Spinal cord (tissue), 10 donors: ENCODE measurements at regions not wholly inside any gene's neighbourhood (a gene's known extent, or its start where the extent isn't known, plus 50 kb on each side); places are given as distances from the start of the nearest gene placed in this dataset. TPM values are rescaled to one million over a fixed set of nuclear protein-coding genes. Genes with fewer than 3 reads are reported as not detected.
A peak's percentile ranks its signal among the peaks of the same experiment; 100 is the strongest.
"Not testable (repeated sequence)": the region's sequence is repeated elsewhere in the genome, so short reads cannot be mapped to it uniquely, and the experiment has no call there.

Source experiments
- DNase-seq, 6 donors: peaks; one replicate each; pipeline versions ENCODE4 v3.0.0 to v3.0.0-alpha.2; 2013 to 2015; ENCODE audit warnings: low spot score in 6 of 6, low read depth in 4 of 6
- H3K27ac ChIP-seq: one replicate; pipeline ENCODE4 v1.5.1; 2013; ENCODE audit warnings: low read depth, low read length, control low read depth
- H3K27me3 ChIP-seq: one replicate; pipeline ENCODE4 v1.6.1; 2013; ENCODE audit warnings: low read length; ENCODE audit not compliant: control insufficient read depth, insufficient read depth
- H3K36me3 ChIP-seq: one replicate; pipeline ENCODE4 v1.6.1; 2013; ENCODE audit warnings: low read length; ENCODE audit not compliant: control insufficient read depth, insufficient read depth
- H3K4me1 ChIP-seq: one replicate; pipeline ENCODE4 v1.6.1; 2013; ENCODE audit warnings: low read length; ENCODE audit not compliant: control insufficient read depth, insufficient read depth
- H3K4me3 ChIP-seq: one replicate; pipeline ENCODE4 v1.5.1; 2013; ENCODE audit warnings: low read depth, low read length, control low read depth
- H3K9me3 ChIP-seq: one replicate; pipeline ENCODE4 v1.6.1; 2013; ENCODE audit warnings: low read length; ENCODE audit not compliant: control insufficient read depth, insufficient read depth
- WGBS: methylation state at CpG from one replicate; pipeline ENCODE4 v1.1.5; 2013; ENCODE audit warnings: missing lambda C conversion rate; ENCODE audit not compliant: insufficient coverage; 5-methylcytosine and 5-hydroxymethylcytosine counted together
- small RNA-seq: library from RNA; depleted of rRNA; stranded (forward); fragments of <200 nt; gene quantifications from one replicate; pipeline ENCODE3, GENCODE V24; 2014; ENCODE audit warnings: low replicate concordance
- donor health status: healthy.

DNA sequence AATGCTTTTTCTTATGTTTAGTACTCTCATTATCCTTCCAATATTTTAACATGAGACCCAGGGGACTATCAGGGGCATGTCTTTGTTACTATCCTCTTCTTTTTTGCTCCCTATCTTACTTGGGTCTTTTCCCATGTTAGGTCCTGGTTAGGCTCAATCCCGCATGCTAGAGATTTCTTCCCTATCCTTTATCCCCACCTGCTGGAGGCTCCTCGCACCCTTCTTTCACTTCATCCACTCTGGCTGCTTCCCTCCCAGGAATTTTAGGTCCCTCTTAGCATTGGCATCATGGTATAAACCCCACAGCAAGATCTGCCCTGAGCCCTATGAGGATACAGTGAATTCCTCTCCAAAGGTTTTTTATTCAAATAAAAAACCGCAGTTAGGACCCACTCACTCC lies 567.3 kb downstream of the ANKRD30B start:
- not testable (repeated sequence) for H3K4me1 ChIP-seq, H3K4me3 ChIP-seq, H3K27ac ChIP-seq, DNase-seq, H3K27me3 ChIP-seq, H3K9me3 ChIP-seq, H3K36me3 ChIP-seq
- 67% methylated on average over 1 of the region's 3 CpGs for WGBS

GRCh38 chr18:15318655-15319054 lies 570.7 kb downstream of the ANKRD30B start:
- H3K27ac ChIP-seq, H3K36me3 ChIP-seq, H3K4me3 ChIP-seq, H3K4me1 ChIP-seq, DNase-seq, H3K27me3 ChIP-seq, H3K9me3 ChIP-seq: not testable (repeated sequence)

DNA sequence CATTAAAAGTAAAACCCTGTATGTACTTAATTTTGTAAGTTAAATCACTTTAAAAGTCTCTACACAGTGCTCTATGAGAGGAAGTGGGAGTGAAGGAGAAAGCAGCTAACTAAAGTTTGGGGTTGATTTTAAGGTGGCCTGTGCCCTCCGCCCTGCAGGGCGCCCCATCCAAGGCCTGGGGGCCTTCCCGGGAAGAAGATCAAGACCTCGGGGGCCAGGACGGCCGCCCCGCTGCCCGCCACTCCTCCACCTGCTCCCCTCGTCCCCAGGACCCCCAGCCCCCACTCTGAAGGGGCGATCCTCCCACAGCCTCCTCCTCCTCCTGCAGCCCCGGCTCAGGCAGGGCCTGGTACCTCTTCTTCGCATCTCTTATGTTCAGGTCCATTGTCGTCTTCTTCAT lies 581.7 kb downstream of the ANKRD30B start:
- H3K9me3 ChIP-seq, H3K36me3 ChIP-seq, H3K27ac ChIP-seq, H3K4me3 ChIP-seq, DNase-seq, H3K27me3 ChIP-seq, H3K4me1 ChIP-seq: not testable (repeated sequence)
- WGBS: no CpG with 5 or more reads among the region's 13 CpGs

DNA sequence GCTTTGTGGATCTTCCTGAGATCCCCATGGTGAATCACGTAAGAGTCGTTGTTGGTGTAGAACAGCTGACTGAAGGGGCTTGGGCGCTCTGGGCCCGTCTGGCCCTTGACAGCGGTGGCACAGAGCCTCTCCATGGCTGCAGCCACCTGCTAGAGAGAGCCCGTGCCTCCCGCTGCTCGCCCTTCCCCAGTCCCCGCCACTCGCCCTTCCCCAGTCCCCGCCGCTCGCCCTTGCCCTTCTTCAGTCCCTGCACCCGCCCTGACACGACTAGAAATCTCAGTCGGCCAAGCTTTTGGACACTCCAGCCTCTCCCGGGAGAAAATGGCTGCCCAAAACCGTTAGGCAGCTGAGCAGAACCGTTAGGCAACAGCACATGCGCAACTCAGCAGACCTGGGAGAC lies 582.2 kb downstream of the ANKRD30B start:
- not testable (repeated sequence) for H3K27me3 ChIP-seq, H3K36me3 ChIP-seq, H3K9me3 ChIP-seq, H3K27ac ChIP-seq, H3K4me1 ChIP-seq, DNase-seq, H3K4me3 ChIP-seq
- 74% methylated on average over 20 of the region's 20 CpGs for WGBS

DNA sequence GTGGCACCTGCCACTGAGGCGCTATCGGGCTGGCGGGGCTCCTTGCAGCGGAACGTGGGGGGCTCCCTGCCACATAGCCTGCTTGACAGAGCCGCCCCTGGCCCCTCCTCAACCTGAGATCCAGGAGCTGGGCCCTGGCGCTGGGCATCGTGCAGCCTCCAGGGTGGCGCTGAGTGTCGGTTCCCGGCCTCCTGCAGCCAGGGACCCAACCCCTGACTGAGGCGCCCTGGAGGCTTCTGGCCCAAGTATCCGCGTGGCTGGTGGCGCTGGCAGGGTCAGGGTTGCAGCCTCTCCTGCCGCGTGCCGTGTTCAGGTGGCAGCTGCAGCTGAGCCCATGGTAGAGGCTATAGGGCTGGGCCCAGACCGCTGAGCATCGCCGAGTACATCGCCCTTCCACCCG lies 582.6 kb downstream of the ANKRD30B start:
- H3K36me3 ChIP-seq, DNase-seq, H3K4me1 ChIP-seq, H3K9me3 ChIP-seq, H3K4me3 ChIP-seq, H3K27ac ChIP-seq, H3K27me3 ChIP-seq: not testable (repeated sequence)
- WGBS: 90% methylated on average over 21 of the region's 23 CpGs

GRCh38 chr18:15375671-15376070 lies 627.7 kb downstream of the ANKRD30B start:
- H3K4me3 ChIP-seq, DNase-seq, H3K27ac ChIP-seq, H3K27me3 ChIP-seq, H3K9me3 ChIP-seq, H3K36me3 ChIP-seq, H3K4me1 ChIP-seq: not testable (repeated sequence)
- WGBS: no CpG with 5 or more reads among the region's 4 CpGs

DNA sequence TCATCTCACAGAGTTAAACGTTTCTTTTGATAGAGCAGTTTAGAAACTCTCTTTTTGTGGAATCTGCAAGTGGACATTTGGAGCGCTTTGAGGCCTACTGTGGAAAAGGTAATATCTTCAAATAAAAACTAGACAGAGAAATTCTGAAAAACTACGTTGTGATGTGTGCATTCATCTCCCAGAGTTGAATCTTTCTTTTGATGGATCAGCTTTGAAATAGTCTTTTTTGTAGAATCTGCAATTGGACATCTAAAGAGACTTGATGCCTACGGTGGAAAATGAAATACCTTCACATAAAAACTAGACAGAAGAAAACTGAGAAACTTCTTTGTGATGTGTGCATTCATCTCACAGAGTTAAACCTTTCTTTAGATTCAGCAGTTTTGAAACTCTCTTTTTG lies 659.9 kb downstream of the ANKRD30B start:
- H3K4me1 ChIP-seq, H3K36me3 ChIP-seq, H3K4me3 ChIP-seq, H3K27me3 ChIP-seq, H3K27ac ChIP-seq: not testable (repeated sequence)
- 67% methylated on average over 2 of the region's 4 CpGs for WGBS
- H3K9me3 ChIP-seq: peaks cover 18% of the 10 kb centered on the region
- peak in 1 of 6 donors; percentile 4 for DNase-seq

Small RNA genes lying in the stretch of these regions (small RNA-seq; reads per million reads assigned to genes)
- not detected for gene RNU6-721P
